ENCODE measurements at regions not wholly inside any gene's neighbourhood (a gene's known extent, or its start where the extent isn't known, plus 50 kb on each side); places are given as distances from the start of the nearest gene placed in this dataset.

- H3K4me3 Mint-ChIP-seq, result no peak overlapping the region
- TF ChIP-seq CTCF (IDR thresholded peaks at IDR 0.05), result no peak
- no peak overlapping the region for H3K27ac Mint-ChIP-seq
- H3K4me1 Mint-ChIP-seq, result no peaks in the 10 kb centered on the region
- no peaks in the 10 kb centered on the region for H3K36me3 Mint-ChIP-seq (ENCODE audit: low read depth)
- H3K9me3 Mint-ChIP-seq, result peaks cover 26% of the 10 kb centered on the region
- DNase-seq, result no peak
- H3K27me3 Mint-ChIP-seq (ENCODE audit: low read depth, poor library complexity), result no peaks in the 10 kb centered on the region
These were observed 935.1 kb upstream of the RAG2 start for GRCh38 chr11:37533087-37533486.

DNA sequence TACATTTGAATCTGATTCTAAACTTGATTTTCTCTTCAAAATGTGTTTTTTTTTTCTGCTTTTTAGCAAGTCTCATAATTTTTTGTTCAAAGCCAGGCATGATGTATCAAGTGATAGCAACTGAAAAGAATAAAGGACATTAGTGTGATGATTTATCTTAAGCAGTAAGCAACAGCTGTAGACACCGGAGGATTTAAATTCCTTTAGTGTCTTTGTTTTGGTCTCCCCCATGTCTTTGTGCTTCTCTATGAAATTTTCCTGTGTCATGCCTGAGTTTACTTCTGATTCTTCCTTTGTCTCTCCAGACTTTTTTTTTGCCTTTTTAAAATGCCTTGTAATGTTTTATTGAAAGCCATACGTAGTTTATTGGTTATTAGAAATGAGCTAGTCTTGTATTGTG, 934.2 kb upstream of the RAG2 start:
- Mint-ChIP-seq H3K36me3 (ENCODE audit: low read depth) (no peaks in the 10 kb centered on the region), H3K27ac (no peak overlapping the region), H3K4me1 (no peaks in the 10 kb centered on the region), H3K27me3 (ENCODE audit: low read depth, poor library complexity) (no peaks in the 10 kb centered on the region), H3K4me3 (no peak overlapping the region), H3K9me3 (peaks cover 33% of the 10 kb centered on the region)
- no peak for DNase-seq
- no peak for TF ChIP-seq CTCF (IDR thresholded peaks at IDR 0.05)

GRCh38 chr11:37527545-37527944, 929.5 kb upstream of the RAG2 start:
- Mint-ChIP-seq H3K4me1 (no peaks in the 10 kb centered on the region), H3K27ac (no peak overlapping the region), H3K27me3 (ENCODE audit: low read depth, poor library complexity) (no peaks in the 10 kb centered on the region), H3K36me3 (ENCODE audit: low read depth) (no peaks in the 10 kb centered on the region), H3K4me3 (no peak overlapping the region), H3K9me3 (peaks cover 30% of the 10 kb centered on the region)
- no peak for TF ChIP-seq CTCF (IDR thresholded peaks at IDR 0.05)
- DNase-seq, result no peak

- H3K27me3 Mint-ChIP-seq (ENCODE audit: low read depth, poor library complexity), result no peaks in the 10 kb centered on the region
- no peak overlapping the region for H3K4me3 Mint-ChIP-seq
- H3K9me3 Mint-ChIP-seq, result peaks cover 36% of the 10 kb centered on the region
- no peaks in the 10 kb centered on the region for H3K36me3 Mint-ChIP-seq (ENCODE audit: low read depth)
- DNase-seq, result no peak
- no peaks in the 10 kb centered on the region for H3K4me1 Mint-ChIP-seq
- TF ChIP-seq CTCF (IDR thresholded peaks at IDR 0.05), result no peak
- H3K27ac Mint-ChIP-seq, result no peak overlapping the region
These were observed 927.3 kb upstream of the RAG2 start for GRCh38 chr11:37525336-37525735.

- peaks cover 53% of the 10 kb centered on the region for H3K9me3 Mint-ChIP-seq
- H3K36me3 Mint-ChIP-seq (ENCODE audit: low read depth), result no peaks in the 10 kb centered on the region
- H3K27me3 Mint-ChIP-seq (ENCODE audit: low read depth, poor library complexity), result no peaks in the 10 kb centered on the region
These were observed 921.7 kb upstream of the RAG2 start for GRCh38 chr11:37519781-37520180.

More at GRCh38 chr11:37519781-37520180, 921.7 kb upstream of the RAG2 start:
- H3K27ac Mint-ChIP-seq, result no peak overlapping the region
- no peak for TF ChIP-seq CTCF (IDR thresholded peaks at IDR 0.05)
- no peak for DNase-seq
- H3K4me3 Mint-ChIP-seq, result no peak overlapping the region
- H3K4me1 Mint-ChIP-seq, result no peaks in the 10 kb centered on the region
